ENCODE measurements at regions not wholly inside any gene's neighbourhood (a gene's known extent, or its start where the extent isn't known, plus 50 kb on each side); places are given as distances from the start of the nearest gene placed in this dataset.

DNA sequence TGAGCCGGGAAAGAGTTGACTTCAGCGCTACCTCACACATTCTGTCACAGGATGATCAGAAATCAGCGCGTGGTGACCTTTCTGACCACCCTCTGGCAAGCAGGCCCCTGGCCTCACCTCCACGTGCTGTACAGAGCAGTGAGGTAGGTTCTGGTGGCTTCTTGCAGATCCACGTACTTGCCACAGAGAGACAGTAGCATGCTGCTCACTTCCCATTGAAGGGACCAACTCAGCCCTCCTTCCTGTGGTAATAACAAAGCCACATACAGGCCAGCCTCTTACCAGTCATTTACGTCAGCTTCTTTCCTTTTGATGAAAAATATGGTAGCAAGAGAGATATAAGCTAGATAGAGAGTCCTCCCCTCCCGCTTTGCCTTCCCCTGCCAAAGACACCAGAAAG, 200.7 kb downstream of the CHRM3 start:
- no peak for DNase-seq (ENCODE audit: extremely low read depth, low read depth)
- TF ChIP-seq, protein P1, sequence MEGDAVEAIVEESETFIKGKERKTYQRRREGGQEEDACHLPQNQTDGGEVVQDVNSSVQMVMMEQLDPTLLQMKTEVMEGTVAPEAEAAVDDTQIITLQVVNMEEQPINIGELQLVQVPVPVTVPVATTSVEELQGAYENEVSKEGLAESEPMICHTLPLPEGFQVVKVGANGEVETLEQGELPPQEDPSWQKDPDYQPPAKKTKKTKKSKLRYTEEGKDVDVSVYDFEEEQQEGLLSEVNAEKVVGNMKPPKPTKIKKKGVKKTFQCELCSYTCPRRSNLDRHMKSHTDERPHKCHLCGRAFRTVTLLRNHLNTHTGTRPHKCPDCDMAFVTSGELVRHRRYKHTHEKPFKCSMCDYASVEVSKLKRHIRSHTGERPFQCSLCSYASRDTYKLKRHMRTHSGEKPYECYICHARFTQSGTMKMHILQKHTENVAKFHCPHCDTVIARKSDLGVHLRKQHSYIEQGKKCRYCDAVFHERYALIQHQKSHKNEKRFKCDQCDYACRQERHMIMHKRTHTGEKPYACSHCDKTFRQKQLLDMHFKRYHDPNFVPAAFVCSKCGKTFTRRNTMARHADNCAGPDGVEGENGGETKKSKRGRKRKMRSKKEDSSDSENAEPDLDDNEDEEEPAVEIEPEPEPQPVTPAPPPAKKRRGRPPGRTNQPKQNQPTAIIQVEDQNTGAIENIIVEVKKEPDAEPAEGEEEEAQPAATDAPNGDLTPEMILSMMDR (IDR thresholded peaks at IDR 0.05; ENCODE audit: low read depth, low read length), result no peak

DNA sequence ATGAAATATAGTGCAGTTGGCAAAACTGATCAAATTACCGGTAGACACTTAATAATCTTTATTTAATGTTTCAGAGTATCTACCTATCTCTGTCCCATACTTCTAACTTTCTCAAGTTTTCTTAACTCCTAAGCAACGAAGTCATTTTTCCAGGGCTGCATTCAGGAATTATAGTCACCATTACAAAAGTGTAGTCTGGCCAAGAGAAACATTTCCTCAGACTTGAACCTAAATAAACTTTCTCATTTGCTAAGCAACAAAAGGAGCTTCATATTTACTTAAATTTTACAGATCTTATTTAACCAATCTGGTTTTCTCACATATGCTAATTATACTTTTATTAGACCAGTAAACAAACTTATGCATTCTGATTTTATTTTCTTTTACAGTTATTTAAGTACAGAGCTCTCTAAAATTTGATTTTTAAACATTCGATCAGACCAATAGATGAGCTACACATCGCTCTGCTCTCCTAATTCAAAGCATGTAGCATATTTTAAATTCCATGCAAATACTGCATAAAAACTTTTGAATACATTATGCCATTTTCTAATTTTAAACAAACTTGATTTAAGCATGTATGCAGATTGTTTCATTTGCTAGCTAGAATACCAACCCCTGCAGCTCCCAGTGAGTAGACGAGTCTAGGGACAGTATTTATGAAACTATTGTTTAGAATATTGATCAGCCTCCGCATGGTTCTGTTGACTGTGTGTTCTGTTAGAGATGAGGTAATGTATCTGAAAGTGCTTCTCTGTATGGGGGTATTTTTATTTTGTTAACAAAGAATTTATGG, 201.4 kb downstream of the CHRM3 start:
- DNase-seq (ENCODE audit: extremely low read depth, low read depth), result no peak
- TF ChIP-seq, protein P1 (IDR thresholded peaks at IDR 0.05; ENCODE audit: low read depth, low read length), result no peak

DNA sequence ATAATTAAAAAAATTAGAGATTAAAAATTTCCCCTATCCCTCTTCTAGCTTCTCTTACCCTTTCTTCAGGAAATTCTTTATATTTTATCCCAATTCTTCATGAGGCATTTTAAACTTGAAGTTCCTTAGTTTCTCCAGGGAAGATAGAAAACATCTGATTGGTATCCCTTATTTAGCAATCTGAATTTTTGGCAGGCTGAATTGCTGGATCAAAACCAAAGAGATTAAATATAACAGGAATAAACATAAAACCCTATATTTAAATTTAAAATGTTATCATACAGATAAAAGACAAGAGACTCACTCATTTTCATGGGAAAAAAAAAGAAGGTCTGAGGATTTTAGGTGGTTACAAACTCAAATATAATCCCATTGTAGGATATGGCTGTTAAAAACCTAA, 204.2 kb downstream of the CHRM3 start:
- TF ChIP-seq, protein P1 (IDR thresholded peaks at IDR 0.05; ENCODE audit: low read depth, low read length), result no peak
- DNase-seq (ENCODE audit: extremely low read depth, low read depth), result no peak

DNA sequence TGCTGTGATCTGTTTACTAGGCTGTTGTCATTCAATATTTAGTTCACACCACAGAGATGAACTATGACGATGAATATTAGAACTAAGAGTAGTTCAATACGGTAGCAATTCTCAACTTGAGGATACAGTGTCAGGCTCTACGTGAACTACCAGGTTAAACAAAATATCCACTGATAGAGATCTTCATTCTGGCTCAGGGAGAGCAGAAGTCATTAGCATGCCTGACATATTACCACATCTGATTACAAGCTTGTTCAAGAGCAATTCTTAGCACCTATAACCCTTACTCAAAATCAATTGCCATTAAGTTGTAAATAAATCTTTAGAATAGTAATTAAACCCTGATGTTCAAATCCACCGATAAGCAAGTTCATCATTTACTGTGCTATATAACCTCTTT, 207.2 kb downstream of the CHRM3 start:
- DNase-seq (ENCODE audit: extremely low read depth, low read depth), result no peak
- TF ChIP-seq, protein P1 (IDR thresholded peaks at IDR 0.05; ENCODE audit: low read depth, low read length), result no peak

DNA sequence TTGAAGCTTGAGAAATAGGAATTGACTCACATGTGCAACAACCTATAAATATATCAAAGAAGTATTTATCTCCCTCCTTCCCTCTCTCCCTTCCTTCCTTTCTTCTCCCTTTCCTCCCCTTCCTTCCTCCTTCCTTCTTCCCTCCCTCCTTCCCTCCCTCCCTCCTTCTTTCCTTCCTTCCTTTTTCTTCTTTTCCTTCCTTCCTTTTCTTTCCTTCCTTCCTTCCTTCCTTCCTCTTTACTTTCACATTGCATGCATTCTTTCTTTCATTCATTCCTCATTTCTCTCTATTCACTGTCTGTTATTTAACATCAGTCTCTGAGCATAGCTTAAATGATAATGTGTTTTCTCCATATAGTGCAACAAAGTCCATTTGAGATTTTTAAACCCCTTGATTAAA, 214.2 kb downstream of the CHRM3 start:
- DNase-seq (ENCODE audit: extremely low read depth, low read depth), result no peak
- TF ChIP-seq, protein P1 (IDR thresholded peaks at IDR 0.05; ENCODE audit: low read depth, low read length), result no peak

DNA sequence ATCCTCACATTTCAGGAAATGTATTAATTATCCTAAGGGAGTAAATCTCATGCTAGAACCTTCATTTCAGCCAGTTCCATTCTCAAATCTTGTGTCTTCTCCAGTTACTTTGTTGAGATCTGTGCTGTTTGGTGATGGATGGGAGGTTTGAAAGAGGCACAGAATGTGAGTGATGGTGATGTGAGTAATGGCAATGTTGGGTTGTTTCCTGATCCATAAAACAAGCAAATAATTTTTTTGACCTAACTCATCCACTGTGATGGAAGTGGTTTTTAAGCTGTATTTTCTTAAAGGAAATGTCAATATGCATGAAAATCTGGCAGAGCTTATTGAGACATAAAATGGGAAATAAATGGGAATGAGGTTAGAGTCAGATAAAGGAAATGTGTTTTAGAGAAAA, 214.7 kb downstream of the CHRM3 start:
- TF ChIP-seq, protein P1 (IDR thresholded peaks at IDR 0.05; ENCODE audit: low read depth, low read length), result no peak

DNA sequence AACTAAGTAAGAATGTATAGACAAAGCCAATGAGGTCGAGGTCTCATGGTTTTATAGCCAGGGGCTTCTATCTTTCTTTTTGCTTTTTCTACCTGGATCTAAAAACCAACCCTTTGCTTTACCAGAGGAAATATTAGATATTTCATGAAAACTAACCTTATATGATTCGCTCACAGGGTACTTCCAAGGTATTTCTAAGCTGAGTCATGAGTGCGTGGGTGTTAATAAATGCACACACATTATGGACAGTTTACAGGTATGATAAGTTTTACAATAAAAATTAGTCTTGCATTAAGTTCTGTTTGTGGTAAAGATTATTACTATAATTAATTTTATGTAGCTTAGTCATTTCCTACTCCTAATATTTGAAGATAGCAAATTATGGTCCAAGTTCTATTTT, 217.2 kb downstream of the CHRM3 start:
- TF ChIP-seq, protein P1 (IDR thresholded peaks at IDR 0.05; ENCODE audit: low read depth, low read length), result no peak
- no peak for DNase-seq (ENCODE audit: extremely low read depth, low read depth)

More for the DNA sequence above, 214.7 kb downstream of the CHRM3 start:
- DNase-seq (ENCODE audit: extremely low read depth, low read depth), result no peak

All from AG09319 (cell line).